ENCODE measurements at regions not wholly inside any gene's neighbourhood (a gene's known extent, or its start where the extent isn't known, plus 50 kb on each side); places are given as distances from the start of the nearest gene placed in this dataset.

DNA sequence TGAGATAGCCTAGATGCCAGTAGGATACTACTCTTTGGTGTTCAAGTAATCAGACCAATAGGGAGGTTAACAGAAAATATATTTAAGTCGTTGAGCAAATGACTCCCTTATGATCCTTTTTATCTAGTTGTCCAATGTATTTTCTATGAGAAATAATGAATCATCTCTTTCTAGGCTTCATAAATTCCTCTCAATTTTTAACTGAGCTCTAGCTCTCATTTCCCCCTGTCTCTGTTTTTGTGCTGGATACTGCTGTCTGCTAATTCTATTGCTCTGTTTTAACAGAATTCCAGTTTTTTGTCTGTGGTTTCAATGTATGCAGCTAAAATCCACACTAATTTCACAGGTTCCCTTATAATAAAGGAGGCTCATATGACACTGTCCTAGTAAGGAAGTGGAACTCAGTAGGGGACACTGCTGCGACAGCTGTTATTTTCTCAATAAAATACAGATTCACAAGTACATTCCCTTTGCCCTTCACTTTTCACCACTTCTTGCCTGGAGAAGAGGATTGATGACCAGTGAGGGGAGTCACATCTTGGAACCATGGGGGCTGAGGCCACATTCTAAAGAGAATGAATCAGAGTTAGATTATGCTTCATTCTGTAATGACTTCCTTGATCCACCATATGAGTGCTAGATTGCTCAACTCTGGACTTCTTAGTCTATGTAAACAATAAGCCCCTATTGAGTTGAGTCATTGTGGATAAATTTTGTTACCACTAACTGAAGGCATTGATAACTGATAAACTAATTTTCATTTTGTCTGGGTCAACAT, 558.7 kb upstream of the KCNMB2 start:
- peak; percentile 80 for DNase-seq

DNA sequence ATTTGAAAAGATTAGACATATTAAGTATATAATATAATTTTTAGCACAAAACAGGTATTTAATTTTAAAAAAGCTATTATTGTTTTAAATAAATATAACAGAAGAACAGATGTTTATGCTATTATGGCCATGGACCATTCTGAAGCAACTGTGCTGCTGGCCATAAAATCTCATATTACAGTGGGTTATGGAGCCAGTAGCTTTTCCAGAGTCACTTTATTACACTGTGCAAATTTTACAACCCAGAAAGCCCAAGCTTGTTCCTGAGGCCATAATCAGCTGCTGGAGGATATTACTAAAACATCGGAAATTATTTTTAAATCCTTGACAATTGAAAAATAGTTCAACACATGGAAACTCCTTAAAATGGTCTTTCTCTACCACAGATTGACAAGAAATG, 557.3 kb upstream of the KCNMB2 start:
- no peak for DNase-seq

DNA sequence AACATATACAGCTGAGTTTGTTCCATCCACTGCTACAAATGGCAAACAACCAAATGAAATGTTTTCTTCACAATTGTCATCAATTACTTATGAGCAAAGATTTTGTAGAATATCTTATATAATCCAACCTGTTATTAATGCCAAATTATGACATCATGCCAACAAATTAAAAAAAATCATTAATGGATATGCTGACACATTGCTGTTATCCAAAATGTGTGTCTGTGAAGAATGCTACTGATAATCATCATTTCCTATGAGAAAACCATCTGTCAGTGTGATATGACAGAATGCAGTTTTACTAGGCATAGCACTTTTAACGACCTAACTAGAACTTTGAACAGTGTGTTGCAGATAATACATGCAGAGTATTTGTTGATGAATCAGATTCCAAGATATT, 556.5 kb upstream of the KCNMB2 start:
- no peak for DNase-seq

DNA sequence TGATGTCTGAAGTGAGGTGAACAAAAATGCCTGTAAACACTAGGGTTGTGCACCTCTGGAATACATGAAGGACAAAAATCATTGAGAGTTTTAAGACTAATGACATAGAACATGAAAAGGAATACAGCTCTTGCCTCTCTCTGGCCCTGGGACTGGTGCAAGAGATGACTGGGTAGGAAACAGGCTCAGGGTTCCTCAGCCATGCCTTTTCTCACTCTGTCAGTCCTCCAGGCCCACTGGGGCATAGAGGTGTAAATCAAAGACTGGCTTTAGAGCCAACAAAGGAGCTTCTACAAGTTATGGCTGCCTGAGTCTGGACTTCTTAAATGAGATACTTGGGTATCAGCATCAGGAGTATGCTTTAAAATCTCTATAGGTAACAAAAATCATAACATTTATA, 554.7 kb upstream of the KCNMB2 start:
- no peak for DNase-seq

DNA sequence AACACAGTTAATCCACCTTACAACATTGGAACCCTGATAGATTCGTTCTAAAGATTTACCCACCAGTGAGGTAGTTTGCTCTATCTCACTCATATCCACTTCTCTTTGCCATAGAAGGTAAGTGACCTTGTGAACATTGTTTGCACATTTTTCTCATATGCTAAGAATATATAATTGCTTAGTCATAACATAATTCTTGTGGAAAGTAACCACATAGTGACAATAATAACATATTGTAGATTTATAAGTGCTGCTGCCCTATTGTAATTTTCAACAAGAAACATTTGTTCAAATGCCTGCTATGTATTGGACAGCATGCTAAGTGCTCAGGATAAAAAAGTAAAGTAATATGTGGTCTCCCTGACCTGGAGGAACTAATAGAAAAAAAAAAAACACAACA, 554.2 kb upstream of the KCNMB2 start:
- DNase-seq, result no peak

GRCh38 chr3:177983320-177983719, 552.9 kb upstream of the KCNMB2 start:
- DNase-seq, result no peak

- DNase-seq, result no peak
These were observed 543.0 kb upstream of the KCNMB2 start for GRCh38 chr3:177992993-177993970.

DNA sequence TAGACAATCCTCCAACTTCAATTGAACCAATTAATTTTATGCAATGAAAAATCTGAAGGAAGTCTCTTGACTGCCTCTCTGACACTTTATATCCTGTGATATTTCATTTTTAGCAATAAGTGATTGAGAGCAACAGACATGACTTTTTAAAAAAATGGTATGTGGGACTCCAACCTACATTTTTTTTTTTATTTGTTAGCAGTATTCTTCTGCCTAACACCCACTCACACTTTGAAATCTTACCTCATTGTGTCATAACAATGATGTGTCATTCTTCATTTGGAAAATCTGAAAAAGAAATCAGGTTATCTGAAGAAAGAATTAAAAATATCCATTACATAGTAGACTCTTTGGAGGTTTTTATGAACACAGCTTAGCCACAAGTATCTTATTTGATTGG, 541.3 kb upstream of the KCNMB2 start:
- peak; percentile 41 for DNase-seq

- DNase-seq, result no peak
These were observed 540.7 kb upstream of the KCNMB2 start for GRCh38 chr3:177995381-177996085.

DNA sequence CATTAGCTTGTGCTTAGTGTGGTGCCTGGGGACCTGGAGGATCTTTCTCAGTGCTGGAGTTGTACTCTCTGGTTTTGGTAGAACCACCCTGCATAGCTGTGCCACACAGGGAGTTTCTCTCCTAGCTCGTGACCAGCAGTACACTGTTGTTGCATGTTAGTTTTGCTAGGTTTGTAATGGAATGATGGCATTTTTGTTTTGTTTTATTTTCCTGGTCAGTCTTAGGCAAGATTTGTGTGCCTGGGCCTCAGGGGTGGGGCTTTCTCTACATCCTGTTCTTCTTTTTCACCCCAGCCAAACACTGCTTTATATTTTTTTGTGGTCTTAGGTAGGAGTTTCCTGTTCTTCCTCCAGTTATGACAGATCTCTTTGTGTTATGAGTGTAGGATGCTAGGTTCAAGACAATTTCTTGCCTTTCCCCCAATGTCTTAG, 534.5 kb upstream of the KCNMB2 start:
- DNase-seq, result peak; percentile 61

- DNase-seq, result no peak
These were observed 534.1 kb upstream of the KCNMB2 start for GRCh38 chr3:178002113-178002512.

DNA sequence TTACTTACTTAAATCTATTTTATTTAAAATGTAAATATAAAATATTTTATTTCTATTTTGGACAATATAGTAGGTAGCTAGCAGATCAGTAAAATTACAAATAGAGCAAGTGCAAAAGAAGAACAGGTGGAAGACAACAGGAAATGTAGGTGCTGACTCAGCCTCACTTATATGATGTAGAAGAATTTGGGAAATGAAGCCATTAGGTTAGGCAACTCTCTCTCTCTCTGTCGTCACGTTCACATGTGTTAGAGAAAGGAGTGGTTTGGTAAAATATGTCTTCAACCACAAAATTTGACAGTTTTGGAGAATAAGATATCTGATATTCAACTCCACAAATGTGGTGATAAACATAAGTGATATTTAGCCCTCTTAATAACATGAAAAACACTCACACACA, 532.5 kb upstream of the KCNMB2 start:
- peak; percentile 43 for DNase-seq

DNA sequence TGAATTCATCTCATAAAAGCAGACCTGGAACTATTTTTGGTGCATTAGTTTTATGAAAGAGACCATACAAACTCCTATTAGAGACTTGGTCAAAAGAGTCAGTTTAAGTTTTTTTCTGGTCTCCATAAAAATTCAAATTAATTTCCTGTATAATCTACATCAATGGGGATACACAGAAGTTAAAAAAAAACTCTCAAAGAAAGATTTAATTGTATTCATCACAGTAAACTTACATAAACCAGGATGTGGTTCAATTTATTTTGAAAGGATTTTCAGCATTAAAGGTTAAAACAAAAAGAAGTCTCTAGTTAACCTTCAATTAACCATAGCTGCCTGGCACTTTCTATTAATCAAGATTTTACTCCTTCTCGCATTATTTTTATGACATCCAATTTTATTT, 530.3 kb upstream of the KCNMB2 start:
- DNase-seq, result no peak

- peak; percentile 31 for DNase-seq
These were observed 525.9 kb upstream of the KCNMB2 start for GRCh38 chr3:178010306-178010705.

GRCh38 chr3:178019645-178020044, 516.6 kb upstream of the KCNMB2 start:
- no peak for DNase-seq

DNA sequence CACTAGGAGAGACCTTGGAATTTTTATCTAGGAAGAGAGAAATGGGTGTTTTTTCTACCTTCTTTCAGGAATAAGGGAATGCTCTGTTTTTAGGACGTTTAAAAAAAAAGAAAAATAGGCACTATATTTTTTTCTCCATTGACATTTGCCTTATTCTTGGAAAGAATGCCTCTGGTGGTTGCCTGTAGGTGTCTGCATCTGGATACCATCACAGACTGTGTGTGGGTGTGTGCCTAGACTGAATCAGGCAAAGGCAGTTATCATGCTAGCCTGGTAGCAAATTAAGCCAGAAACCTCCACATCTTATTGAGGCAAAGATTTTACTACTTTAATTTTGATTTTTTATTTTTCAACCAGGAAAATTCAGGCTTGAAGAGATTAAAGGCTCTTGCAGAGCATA, 513.6 kb upstream of the KCNMB2 start:
- no peak for DNase-seq

- DNase-seq, result no peak
These were observed 507.3 kb upstream of the KCNMB2 start for GRCh38 chr3:178028933-178029332.

DNA sequence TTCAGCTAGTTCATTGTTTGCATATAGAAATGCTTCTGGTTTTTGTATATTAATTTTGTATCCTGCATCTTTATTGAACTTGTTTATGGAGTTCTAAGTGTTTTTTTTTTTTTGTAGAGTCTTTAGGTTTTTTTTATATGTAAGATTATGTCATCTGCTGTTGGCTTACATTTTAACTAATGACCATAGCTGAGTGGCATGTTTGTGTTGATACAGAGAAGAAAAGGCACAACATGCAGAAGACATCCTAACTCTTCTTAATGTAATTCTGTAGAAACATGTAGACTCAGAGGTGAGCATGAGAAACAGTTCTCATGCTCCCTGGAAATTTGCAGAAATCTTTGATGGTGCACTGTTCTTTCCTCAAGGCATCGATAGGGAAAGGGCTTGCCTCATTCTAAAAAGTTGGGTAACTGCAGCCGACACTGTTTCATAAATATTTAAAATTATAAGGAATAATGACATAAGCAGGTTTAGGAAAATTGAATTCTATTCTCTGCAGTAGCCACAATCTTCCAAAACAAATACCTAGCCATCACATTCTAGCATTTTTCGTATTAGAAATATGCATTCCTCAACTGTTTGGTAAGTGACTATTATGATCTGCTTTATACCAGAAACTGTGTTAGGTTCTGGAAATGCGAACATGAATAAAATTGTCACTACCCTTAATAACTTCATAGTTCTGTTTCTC, 499.6 kb upstream of the KCNMB2 start:
- DNase-seq, result no peak

DNA sequence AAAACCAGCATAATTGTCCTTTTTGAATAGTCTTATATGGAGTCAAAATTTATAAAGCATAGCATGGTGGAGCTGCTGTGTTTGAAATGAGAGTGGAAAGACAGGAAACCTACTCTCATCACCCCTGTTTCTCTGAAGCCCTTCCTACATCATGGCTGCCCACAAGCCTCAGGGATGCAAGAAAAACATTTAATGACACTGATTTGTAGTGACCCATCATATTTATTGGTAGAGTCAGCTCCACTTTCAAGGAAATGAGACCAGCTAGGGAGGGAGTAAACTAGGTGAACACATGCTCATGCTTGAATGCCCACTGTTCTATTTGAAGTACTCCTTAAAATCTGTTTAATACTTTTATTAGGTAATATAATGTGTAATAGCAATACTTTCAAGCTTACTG, 494.3 kb upstream of the KCNMB2 start:
- DNase-seq, result no peak

DNA sequence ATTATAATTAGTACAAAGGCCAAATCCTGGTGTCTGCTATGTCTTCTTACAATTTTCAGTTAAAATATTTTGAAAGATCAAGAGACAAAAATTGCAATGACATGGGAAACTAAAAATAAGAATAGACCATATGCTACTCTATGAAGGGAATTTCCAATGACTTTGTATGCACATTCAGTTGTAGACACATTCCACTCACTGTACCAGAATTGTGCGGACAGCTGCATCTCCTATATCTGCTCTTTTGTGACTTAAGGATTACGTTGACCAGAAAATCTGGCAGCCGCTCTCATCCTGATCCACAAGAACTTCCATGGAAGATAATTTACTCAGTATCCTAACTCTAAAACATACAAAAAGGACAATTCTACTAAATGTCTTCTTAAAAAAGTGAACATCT, 493.9 kb upstream of the KCNMB2 start:
- DNase-seq, result no peak

DNA sequence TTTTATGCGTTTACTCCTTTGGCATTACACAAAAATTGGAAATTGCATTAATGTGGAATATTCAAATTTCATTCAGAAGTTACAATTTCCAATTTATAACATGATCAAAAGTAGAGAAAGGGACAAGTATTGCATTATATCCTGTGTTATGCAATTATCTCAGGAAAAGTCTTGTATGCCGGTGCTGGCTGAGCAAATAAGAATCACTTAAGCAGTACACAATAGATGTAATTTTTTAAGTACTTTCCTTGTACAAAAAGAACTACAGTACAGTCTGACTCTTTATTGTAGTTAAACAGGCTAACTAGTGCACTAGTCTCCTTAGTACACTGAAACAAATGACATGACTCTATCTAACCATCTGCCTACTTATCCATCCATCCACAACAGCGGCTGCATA, 493.2 kb upstream of the KCNMB2 start:
- DNase-seq, result no peak

DNA sequence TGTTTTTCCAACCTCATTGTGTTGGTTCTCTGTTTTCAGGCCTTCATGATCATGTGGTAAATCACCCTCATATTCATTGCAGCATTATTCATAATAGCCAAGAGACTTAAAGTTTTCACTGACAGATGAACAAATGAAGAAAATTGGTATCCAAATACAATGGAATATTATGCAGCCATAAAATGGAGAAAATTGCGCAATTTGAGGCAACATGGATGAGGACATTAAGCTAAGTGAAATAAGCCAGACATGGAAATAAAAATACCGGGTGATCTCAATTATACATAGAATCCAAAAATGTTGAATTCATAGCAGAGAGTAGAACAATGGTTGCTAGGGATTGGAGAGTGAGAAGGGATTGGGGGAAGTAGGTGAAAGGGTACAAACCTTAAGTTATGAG, 491.9 kb upstream of the KCNMB2 start:
- DNase-seq, result no peak

DNA sequence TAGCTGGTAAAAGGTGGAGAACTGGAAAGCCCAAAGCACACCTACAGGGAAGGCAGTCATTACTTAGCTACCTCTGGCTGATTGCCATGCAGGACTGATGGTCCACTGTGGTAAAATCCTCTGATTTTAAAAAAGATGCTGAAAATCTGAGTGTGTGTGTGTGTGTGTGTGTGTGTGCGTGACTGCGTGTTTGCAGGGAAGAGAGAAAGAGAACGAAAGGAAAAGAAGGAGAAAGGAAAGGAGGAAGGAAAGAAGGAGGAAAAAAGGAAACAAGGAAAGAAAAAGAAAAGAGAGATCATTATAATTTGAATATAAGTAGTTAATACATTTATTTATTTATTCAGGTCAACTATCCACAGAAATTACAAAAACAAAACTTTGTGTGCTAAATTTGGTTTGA, 488.7 kb upstream of the KCNMB2 start:
- DNase-seq, result no peak
